GM23338 (cell line): ENCODE measurements at regions not wholly inside any gene's neighbourhood (a gene's known extent, or its start where the extent isn't known, plus 50 kb on each side); places are given as distances from the start of the nearest gene placed in this dataset.

Experiments used
- ATAC-seq: fragments of 200-7000 bp; cut with Tn5 transposase; 3 replicates; pipeline ENCODE4 v1.9.1; 2020
- DNase-seq: peaks from one replicate; pipeline ENCODE4 v3.0.0-alpha.2; 2015; ENCODE audit warnings: low spot score
- H2AFZ ChIP-seq: fragments of 200-600 bp; sonication (generic); 2 replicates; pipeline ENCODE4 v1.8.0; 2016; ENCODE audit warnings: antibody characterized with exemption, mild to moderate bottlenecking, moderate library complexity
- H3F3A ChIP-seq: fragments of 200-600 bp; sonication (generic); replicated peaks from 2 replicates; pipeline ENCODE4 v1.8.0; 2017; ENCODE audit warnings: antibody characterized with exemption, mixed run types, low read depth
- H3K27ac ChIP-seq: fragments of 200-600 bp; sonication (generic); 2 replicates; pipeline ENCODE4 v1.6.1; 2016; ENCODE audit warnings: low read depth
- H3K27me3 ChIP-seq: fragments of 200-600 bp; sonication (generic); 2 replicates; pipeline ENCODE4 v1.8.0; 2016; ENCODE audit warnings: mild to moderate bottlenecking, mixed run types, moderate library complexity; ENCODE audit not compliant: insufficient read depth
- H3K36me3 ChIP-seq: fragments of 200-600 bp; sonication (generic); 2 replicates; pipeline ENCODE4 v1.8.0; 2016; ENCODE audit warnings: mild to moderate bottlenecking; ENCODE audit not compliant: insufficient read depth
- H3K4me1 ChIP-seq: fragments of 200-600 bp; sonication (generic); 2 replicates; pipeline ENCODE4 v1.8.0; 2016; ENCODE audit warnings: mild to moderate bottlenecking, moderate library complexity; ENCODE audit not compliant: insufficient read depth
- H3K4me2 ChIP-seq: fragments of 200-600 bp; sonication (generic); 2 replicates; pipeline ENCODE4 v1.7.1; 2017; ENCODE audit warnings: mixed run types
- H3K4me3 ChIP-seq: fragments of 200-600 bp; sonication (generic); 2 replicates; pipeline ENCODE4 v1.6.1; 2016; ENCODE audit warnings: mixed run types
- H3K79me2 ChIP-seq: fragments of 200-600 bp; sonication (generic); replicated peaks from 2 replicates; pipeline ENCODE4 v1.8.0; 2017; ENCODE audit warnings: mild to moderate bottlenecking; ENCODE audit not compliant: insufficient read depth
- H3K9me2 ChIP-seq: fragments of 200-600 bp; sonication (generic); 2 replicates; pipeline ENCODE4 v1.8.0; 2017; ENCODE audit not compliant: insufficient read depth
- H4K20me1 ChIP-seq: fragments of 200-600 bp; sonication (generic); replicated peaks from 2 replicates; pipeline ENCODE4 v1.8.0; 2017; ENCODE audit warnings: mild to moderate bottlenecking; ENCODE audit not compliant: insufficient read depth
- H3K27ac Mint-ChIP-seq: 2 replicates; pipeline ENCODE4 v1.8.0; 2020; ENCODE audit warnings: inconsistent platforms, mild to moderate bottlenecking, moderate library complexity, mixed read lengths
- H3K27me3 Mint-ChIP-seq: 3 replicates; pipeline ENCODE4 v1.8.0; 2022; ENCODE audit warnings: low read depth, mild to moderate bottlenecking, moderate library complexity, mixed read lengths, inconsistent platforms; ENCODE audit not compliant: insufficient read depth, poor library complexity
- H3K36me3 Mint-ChIP-seq: 3 replicates; pipeline ENCODE4 v1.8.0; 2021; ENCODE audit warnings: low read depth, mild to moderate bottlenecking, inconsistent platforms, moderate library complexity, mixed read lengths
- H3K4me1 Mint-ChIP-seq: 3 replicates; pipeline ENCODE4 v1.8.0; 2020; ENCODE audit warnings: mild to moderate bottlenecking, inconsistent platforms, mixed read lengths
- H3K4me3 Mint-ChIP-seq: 3 replicates; pipeline ENCODE4 v1.8.0; 2021; ENCODE audit warnings: moderate library complexity, mild to moderate bottlenecking, inconsistent platforms, mixed read lengths
- H3K9me3 Mint-ChIP-seq: 3 replicates; pipeline ENCODE4 v1.8.0; 2020; ENCODE audit warnings: moderate library complexity, mild to moderate bottlenecking, inconsistent platforms, mixed read lengths
- CREB1 ChIP-seq: fragments of 250-450 bp; sonication (Bioruptor Pico); IDR thresholded peaks from 2 replicates; pipeline ENCODE4 v1.5.0; 2020; ENCODE audit warnings: low read depth, mild to moderate bottlenecking, moderate library complexity
- CTCF ChIP-seq, 2 experiments: fragments of 200-600 bp in 1 of 2; sonication (generic) in 1 of 2; conservative IDR thresholded peaks; 2 replicates each; pipeline versions ENCODE4 v1.5.1 to v1.6.1; 2016 to 2017; ENCODE audit warnings: antibody characterized with exemption in 2 of 2, low read depth in 2 of 2, mild to moderate bottlenecking in 2 of 2, moderate library complexity in 1 of 2
- ETS1 ChIP-seq: IDR thresholded peaks from 2 replicates; pipeline ENCODE4 v1.6.1; 2016; ENCODE audit warnings: antibody characterized with exemption
- EZH2 ChIP-seq: fragments of 200-600 bp; sonication (generic); IDR thresholded peaks from one replicate; pipeline ENCODE4 v1.8.0; 2017; ENCODE audit warnings: antibody characterized with exemption, mild to moderate bottlenecking, low read depth; ENCODE audit not compliant: unreplicated experiment
- EZH2phosphoT487 ChIP-seq: fragments of 200-600 bp; sonication (generic); IDR thresholded peaks from one replicate; pipeline ENCODE4 v1.8.1; 2018; ENCODE audit warnings: antibody characterized with exemption; ENCODE audit not compliant: unreplicated experiment
- JUNB ChIP-seq: IDR thresholded peaks from one replicate; pipeline ENCODE4 v1.6.1; 2016; ENCODE audit warnings: antibody characterized with exemption; ENCODE audit not compliant: unreplicated experiment
- REST ChIP-seq: IDR thresholded peaks from one replicate; pipeline ENCODE4 v1.6.1; 2018; ENCODE audit warnings: antibody characterized with exemption; ENCODE audit not compliant: unreplicated experiment
- STAT1 ChIP-seq: IDR thresholded peaks from one replicate; pipeline ENCODE4 v1.6.1; 2016; ENCODE audit warnings: antibody characterized with exemption; ENCODE audit not compliant: unreplicated experiment
- ZNF114 ChIP-seq: fragments of 250-450 bp; sonication (Bioruptor Pico); IDR thresholded peaks from 2 replicates; pipeline ENCODE4 v1.5.0; 2020; ENCODE audit warnings: mild to moderate bottlenecking, moderate library complexity

- H3K9me2 ChIP-seq, result peaks cover 2% of the 10 kb centered on the region; the same call in 1 of the 2 replicates
- H3F3A ChIP-seq, result no peaks in the 10 kb centered on the region
- Mint-ChIP-seq H3K4me3 (no peak overlapping the region), H3K4me1 (peaks cover 11% of the 10 kb centered on the region; the same call in 2 of the 3 replicates), H3K36me3 (no peaks in the 10 kb centered on the region), H3K27ac (no peak overlapping the region), H3K9me3 (no peaks in the 10 kb centered on the region), H3K27me3 (no peaks in the 10 kb centered on the region)
- no peak overlapping the region for H3K4me3 ChIP-seq
- H3K27me3 ChIP-seq, result no peaks in the 10 kb centered on the region
- H3K36me3 ChIP-seq, result no peaks in the 10 kb centered on the region
- no peak overlapping the region for H3K27ac ChIP-seq
- no peak for TF ChIP-seq JUNB
- no peak for TF ChIP-seq ZNF114 (CRISPR knock-in tag)
- no peak for TF ChIP-seq CTCF (conservative IDR thresholded peaks at IDR 0.05; ENCODE audit: low read depth in 2 of 2)
- TF ChIP-seq CREB1 (CRISPR knock-in tag), result no peak
- TF ChIP-seq EZH2, result no peak
- TF ChIP-seq REST, result no peak
- TF ChIP-seq STAT1, result no peak
- ATAC-seq (no peak), DNase-seq (no peak)
- H4K20me1 ChIP-seq, result no peaks in the 10 kb centered on the region
- no peaks in the 10 kb centered on the region; the same call in 1 of the 2 replicates for H3K4me1 ChIP-seq
- H3K4me2 ChIP-seq, result no peak overlapping the region
- peak overlapping the region; percentile 32; the same call in 1 of the 2 replicates for H2AFZ ChIP-seq
- H3K79me2 ChIP-seq, result no peaks in the 10 kb centered on the region
Observed at GRCh38 chr7:25775999-25776743, 375.8 kb upstream of the NFE2L3 start.

- Mint-ChIP-seq H3K27ac (no peak overlapping the region), H3K36me3 (no peaks in the 10 kb centered on the region), H3K27me3 (no peaks in the 10 kb centered on the region), H3K4me3 (no peak overlapping the region), H3K4me1 (peaks cover 11% of the 10 kb centered on the region; the same call in 2 of the 3 replicates), H3K9me3 (no peaks in the 10 kb centered on the region)
- H3K4me2 ChIP-seq, result no peak overlapping the region
- H3K4me1 ChIP-seq, result no peaks in the 10 kb centered on the region; the same call in 1 of the 2 replicates
- no peaks in the 10 kb centered on the region for H3K79me2 ChIP-seq
- DNase-seq, result no peak
- H3K36me3 ChIP-seq, result no peaks in the 10 kb centered on the region
- H3K27me3 ChIP-seq, result no peaks in the 10 kb centered on the region
- H3K4me3 ChIP-seq, result no peak overlapping the region
- no peak overlapping the region for H2AFZ ChIP-seq
- ATAC-seq, result no peak
- no peak overlapping the region for H3K27ac ChIP-seq
- H4K20me1 ChIP-seq, result no peaks in the 10 kb centered on the region
- no peaks in the 10 kb centered on the region for H3F3A ChIP-seq
- peaks cover 7% of the 10 kb centered on the region for H3K9me2 ChIP-seq
- TF ChIP-seq ETS1 (no peak), EZH2phosphoT487 (no peak), EZH2 (no peak), ZNF114 (CRISPR knock-in tag) (no peak)
Observed at GRCh38 chr7:25776744-25777123, 375.3 kb upstream of the NFE2L3 start.
